ENCODE measurements at regions not wholly inside any gene's neighbourhood (a gene's known extent, or its start where the extent isn't known, plus 50 kb on each side); places are given as distances from the start of the nearest gene placed in this dataset.

- no peak overlapping the region for H3K4me3 ChIP-seq (ENCODE audit: low read depth, low read length)
- TF ChIP-seq CTCF (IDR thresholded peaks at IDR 0.05; ENCODE audit: low read depth, low read length), result no peak
- no peak for DNase-seq (ENCODE audit: low read depth)
Measured at GRCh38 chr6:113271437-113271836, 585.7 kb upstream of the MARCKS start.

- H3K4me3 ChIP-seq (ENCODE audit: low read depth, low read length), result no peak overlapping the region
- DNase-seq (ENCODE audit: low read depth), result no peak
- no peak for TF ChIP-seq POLR2A (IDR thresholded peaks at IDR 0.05; ENCODE audit: extremely low read depth, insufficient read length)
- no peak for TF ChIP-seq MYC (IDR thresholded peaks at IDR 0.05; ENCODE audit: low read depth, low read length)
- TF ChIP-seq CTCF (IDR thresholded peaks at IDR 0.05; ENCODE audit: low read depth, low read length), result no peak
- no peak for TF ChIP-seq MAX (IDR thresholded peaks at IDR 0.05; ENCODE audit: low read depth, low read length)
Measured at GRCh38 chr6:113276601-113277000, 580.5 kb upstream of the MARCKS start.

GRCh38 chr6:113277111-113277510, 580.0 kb upstream of the MARCKS start:
- DNase-seq (ENCODE audit: low read depth), result no peak
- TF ChIP-seq MAX (IDR thresholded peaks at IDR 0.05; ENCODE audit: low read depth, low read length) (no peak), CTCF (IDR thresholded peaks at IDR 0.05; ENCODE audit: low read depth, low read length) (no peak), POLR2A (IDR thresholded peaks at IDR 0.05; ENCODE audit: extremely low read depth, insufficient read length) (no peak), MYC (IDR thresholded peaks at IDR 0.05; ENCODE audit: low read depth, low read length) (no peak)
- no peak overlapping the region for H3K4me3 ChIP-seq (ENCODE audit: low read depth, low read length)

- no peak overlapping the region for H3K4me3 ChIP-seq (ENCODE audit: low read depth, low read length)
- TF ChIP-seq CTCF (IDR thresholded peaks at IDR 0.05; ENCODE audit: low read depth, low read length), result no peak
- DNase-seq (ENCODE audit: low read depth), result no peak
Measured at GRCh38 chr6:113281014-113281413, 576.1 kb upstream of the MARCKS start.

GRCh38 chr6:113281431-113281830, 575.7 kb upstream of the MARCKS start:
- no peak for DNase-seq (ENCODE audit: low read depth)
- no peak for TF ChIP-seq POLR2A (IDR thresholded peaks at IDR 0.05; ENCODE audit: extremely low read depth, insufficient read length)
- TF ChIP-seq MAX (IDR thresholded peaks at IDR 0.05; ENCODE audit: low read depth, low read length), result no peak
- TF ChIP-seq MYC (IDR thresholded peaks at IDR 0.05; ENCODE audit: low read depth, low read length), result no peak
- TF ChIP-seq CTCF (IDR thresholded peaks at IDR 0.05; ENCODE audit: low read depth, low read length), result no peak
- no peak overlapping the region for H3K4me3 ChIP-seq (ENCODE audit: low read depth, low read length)

GRCh38 chr6:113287396-113287795, 569.7 kb upstream of the MARCKS start:
- no peak overlapping the region for H3K4me3 ChIP-seq (ENCODE audit: low read depth, low read length)
- no peak for TF ChIP-seq MAX (IDR thresholded peaks at IDR 0.05; ENCODE audit: low read depth, low read length)
- TF ChIP-seq MYC (IDR thresholded peaks at IDR 0.05; ENCODE audit: low read depth, low read length), result no peak
- no peak for TF ChIP-seq POLR2A (IDR thresholded peaks at IDR 0.05; ENCODE audit: extremely low read depth, insufficient read length)
- TF ChIP-seq CTCF (IDR thresholded peaks at IDR 0.05; ENCODE audit: low read depth, low read length), result no peak
- DNase-seq (ENCODE audit: low read depth), result no peak

All from NB4 (cell line).